Amniotic stem cell (primary cell): ENCODE measurements at regions not wholly inside any gene's neighbourhood (a gene's known extent, or its start where the extent isn't known, plus 50 kb on each side); places are given as distances from the start of the nearest gene placed in this dataset.
"Not testable (repeated sequence)": the region's sequence is repeated elsewhere in the genome, so short reads cannot be mapped to it uniquely, and the experiment has no call there.

Source experiments
- DNase-seq: peaks from one replicate; lab custom pipeline; 2025; lab: John Stamatoyannopoulos, UW

DNA sequence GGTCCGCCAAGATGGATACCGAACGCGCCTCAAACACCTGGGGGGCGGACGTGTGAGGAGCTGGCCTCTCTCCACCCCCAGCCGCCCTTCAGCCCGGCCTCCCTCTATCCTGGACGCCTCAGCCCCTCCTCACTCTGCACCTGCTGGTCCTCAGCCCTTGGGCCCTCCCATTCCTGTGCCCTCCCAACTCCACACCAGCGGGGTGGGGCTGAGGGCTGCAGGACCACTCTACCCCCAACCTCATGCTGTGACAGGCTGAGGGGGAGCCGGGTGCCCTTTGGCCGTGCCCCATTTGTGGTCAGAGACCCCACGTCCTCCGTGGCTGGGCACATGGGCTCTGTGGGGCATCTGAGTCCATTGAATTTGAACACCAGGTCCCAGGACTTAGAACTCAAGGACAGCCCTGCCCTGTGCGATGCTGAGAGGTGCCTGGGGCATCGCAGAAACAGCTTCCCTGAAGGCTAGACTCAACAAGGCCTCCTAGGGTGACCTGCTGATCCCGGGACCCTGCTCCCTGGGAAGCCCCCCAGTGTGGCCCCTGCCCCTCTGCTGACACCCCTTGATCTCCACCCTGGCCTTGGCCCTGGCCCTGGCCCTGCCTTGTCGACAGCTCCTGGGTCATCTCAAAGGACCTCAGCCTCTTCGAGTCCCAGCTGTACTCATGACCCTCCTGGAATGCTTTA is 82.0 kb upstream of the SFSWAP start:
- DNase-seq = no peak

DNA sequence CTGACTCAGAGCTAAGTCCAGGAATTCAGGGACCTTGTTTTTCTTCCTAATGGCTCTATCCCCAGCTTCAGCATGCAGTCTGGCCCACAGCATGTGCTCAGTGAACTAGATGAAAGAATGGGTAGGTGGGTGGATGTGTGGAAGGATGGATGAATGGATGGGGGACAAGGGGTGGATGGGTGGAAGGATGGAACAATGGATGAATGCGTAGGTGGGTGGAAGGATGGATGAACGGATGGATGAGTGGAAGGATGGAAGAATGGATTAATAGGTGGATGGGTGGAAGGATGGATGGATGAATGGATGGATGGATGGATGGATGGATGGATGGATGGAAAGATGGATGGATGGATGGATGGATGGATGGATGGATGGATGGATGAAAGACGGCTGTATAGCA is 79.7 kb upstream of the SFSWAP start:
- no peak for DNase-seq

DNA sequence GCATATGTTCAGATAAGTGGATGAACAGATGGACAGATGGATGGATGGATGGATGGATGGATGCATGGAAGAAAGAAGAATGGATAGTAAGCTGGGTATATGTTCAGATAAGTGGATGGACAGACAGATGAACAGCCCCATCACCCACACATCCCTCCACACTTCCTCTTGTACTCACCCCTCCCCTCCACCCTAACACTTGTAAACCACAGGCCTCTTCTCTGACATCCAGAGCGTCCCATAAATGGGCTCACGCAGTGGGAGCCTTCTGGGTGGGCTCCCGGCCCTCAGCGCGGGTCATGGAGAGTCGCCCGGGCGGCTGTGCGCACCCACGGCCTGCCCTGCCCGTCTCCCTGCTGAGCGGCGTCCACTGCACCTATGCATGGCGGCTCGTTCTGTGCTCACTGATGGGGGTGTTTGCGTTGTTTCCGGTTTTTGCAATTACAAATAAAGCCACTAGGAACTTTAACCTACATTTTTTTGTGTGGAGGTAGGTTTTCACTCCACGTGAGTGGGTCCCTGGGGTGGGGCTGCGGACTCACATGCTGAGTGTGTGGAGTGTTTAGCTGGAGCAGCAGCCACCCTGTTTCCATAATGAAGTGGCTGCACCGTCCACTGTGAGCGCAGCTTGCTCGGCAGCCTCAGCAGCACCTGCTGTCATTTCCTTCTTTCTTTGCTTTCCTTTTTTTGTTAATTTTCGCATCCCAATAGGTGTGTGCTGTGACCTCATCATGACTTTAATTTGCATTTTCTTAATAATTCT is 78.8 kb upstream of the SFSWAP start:
- DNase-seq = not testable (repeated sequence)

DNA sequence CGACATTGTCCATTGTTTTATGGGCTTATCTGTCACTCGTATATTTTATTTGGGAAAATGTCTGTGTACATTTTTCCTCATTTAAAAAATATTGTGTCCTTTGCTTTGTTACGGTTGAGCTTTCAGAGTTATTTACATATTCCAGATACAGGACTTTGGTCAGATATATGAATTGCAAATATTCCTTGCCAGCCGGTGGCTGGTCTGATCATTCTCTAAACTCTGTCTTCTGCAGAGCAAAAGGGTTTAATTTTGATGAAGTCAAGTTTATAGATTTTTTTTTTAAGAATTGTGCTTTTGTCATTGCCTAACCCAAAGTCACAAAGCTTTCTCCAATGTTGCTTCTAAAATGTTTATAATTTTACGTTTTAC is 78.3 kb upstream of the SFSWAP start:
- DNase-seq = not testable (repeated sequence)

DNA sequence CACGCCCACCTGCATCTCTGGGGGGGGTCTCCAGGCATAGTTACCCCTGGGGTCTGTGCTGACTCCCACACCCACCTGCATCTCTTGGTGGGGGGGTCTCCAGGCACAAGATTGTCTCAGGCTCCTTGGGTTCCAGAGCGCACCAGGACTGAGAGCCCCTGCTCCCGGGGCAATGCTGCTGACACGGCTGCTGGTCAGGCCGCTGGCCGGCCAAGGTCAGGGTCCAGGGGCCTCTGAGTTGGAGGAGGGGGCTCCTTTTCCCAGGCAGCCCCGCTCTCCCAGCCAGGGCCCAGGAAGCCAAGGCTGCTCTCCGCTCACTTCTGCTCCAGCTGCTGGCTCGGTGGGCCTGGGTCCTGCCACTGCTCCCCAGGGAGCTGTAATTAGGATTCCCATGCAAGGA is 77.3 kb upstream of the SFSWAP start:
- not testable (repeated sequence) for DNase-seq

DNA sequence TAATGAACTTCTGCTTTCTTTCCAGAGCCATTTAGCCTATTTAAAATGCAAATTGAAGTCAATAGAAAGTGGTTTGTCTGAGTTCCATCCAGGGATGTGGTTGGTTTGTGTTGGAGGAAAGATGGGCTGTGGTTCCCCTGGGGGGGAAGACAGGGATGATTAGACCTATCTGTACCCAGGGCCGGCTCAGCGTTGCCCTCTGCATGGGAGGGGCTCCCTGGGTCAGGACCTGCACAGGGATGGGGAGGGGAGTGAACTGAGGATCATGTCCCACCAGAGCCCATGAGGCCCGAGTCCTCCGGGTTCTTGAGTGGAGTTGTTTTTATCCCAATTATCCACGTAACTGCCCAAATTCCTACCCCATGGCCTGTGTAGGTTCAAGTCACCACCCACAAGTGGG is 76.9 kb upstream of the SFSWAP start:
- no peak for DNase-seq

DNA sequence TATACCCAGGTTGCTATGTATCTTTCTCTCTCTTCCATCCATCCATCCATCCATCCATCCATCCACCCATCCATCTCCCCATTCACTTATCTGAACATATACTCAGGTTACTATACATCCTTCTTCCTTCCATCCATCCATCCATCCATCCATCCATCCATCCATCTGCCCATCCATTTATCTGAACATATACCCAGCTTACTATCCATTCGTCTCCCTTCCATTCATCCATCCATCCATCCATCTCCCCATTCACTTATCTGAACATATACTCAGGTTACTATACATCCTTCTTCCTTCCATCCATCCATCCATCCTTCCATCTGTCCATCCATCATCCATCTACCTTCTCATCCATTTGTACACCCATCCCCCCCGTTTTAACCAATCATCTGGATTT is 75.9 kb upstream of the SFSWAP start:
- DNase-seq = not testable (repeated sequence)

DNA sequence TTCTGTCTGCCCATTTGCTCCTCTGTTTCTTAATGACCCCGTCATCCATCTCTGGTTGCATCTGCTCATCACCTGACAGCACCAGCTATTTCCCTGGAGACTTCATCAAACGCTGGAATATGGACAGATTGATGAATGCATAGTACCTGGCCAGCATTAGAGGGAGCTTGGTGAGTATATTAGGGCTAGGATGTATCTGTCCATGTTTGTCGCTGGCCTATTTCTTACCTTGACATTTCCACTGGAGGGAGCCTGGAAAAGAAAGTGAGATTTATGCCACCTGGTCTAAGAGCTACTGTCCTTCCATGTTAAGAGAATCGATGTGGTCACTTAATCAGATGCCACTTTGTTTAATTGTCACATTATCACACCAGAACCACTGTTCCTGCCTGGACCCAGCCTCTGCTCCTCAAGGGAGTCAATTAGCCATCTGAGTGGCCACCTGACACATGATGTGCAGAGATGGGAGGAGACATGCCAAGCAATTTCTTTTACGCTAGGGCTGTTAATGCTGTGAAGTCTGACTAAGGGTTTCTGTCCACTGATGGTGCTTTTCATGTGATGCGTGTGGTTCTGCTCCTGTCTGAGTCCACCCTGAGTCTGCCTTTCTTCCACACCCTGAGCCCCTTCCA is 75.3 kb upstream of the SFSWAP start:
- no peak for DNase-seq

DNA sequence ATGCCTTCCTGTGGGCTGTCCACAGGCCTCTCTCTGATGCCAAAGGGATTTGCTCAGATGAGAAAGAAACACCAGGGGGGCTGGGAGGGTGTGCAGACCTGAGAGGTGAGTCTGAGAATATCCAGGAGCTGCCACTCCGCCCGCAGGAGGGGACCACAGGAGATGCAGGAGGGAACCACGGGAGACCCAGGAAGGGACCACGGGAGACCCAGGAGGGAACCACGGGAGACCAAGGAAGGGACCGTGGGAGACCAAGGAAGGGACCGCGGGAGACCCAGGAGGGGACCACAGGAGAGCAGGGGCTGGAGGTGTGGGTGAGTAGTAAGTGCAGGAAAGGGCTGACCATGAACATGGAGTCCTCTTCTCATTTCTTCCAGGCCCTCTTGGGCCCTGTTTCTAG is 74.6 kb upstream of the SFSWAP start:
- no peak for DNase-seq

DNA sequence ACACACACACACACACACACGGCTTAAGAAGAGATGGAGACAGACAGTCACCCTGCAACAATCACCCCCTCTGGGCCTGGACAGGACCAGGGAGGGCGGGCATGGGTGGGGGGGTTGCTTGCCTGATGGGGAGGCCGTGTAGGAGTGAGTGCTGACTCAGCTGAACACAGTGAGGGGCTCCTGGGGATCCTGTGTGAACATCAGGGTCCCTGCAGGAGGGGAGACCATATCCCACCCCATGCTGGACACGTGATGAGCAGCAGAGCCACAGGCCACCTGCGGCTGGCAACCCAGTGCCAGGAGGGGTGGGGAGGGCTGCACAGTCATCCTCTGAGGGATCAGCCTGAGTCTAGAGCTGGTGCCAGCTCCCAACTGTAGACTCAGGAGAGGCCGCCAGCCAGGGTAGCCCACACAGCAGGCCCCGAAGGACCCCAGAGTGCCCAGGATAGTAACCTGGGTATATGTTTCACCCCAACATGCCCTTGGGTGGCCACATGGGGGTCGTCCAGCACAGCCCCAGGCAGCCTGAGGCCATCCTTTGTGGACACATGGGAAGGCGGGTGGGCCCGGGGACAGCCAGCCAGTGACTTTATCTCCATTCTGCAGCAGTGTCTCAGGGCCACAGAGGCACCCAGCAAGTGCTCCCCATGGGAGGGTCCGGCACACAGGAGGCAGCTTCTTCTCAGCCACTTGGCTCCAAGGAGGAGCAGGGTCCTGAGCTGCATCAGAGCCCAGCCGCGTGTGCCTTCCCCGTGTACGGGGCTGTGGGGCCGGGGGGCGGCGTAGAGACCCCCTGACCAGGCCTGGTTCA is 73.7 kb upstream of the SFSWAP start:
- no peak for DNase-seq

DNA sequence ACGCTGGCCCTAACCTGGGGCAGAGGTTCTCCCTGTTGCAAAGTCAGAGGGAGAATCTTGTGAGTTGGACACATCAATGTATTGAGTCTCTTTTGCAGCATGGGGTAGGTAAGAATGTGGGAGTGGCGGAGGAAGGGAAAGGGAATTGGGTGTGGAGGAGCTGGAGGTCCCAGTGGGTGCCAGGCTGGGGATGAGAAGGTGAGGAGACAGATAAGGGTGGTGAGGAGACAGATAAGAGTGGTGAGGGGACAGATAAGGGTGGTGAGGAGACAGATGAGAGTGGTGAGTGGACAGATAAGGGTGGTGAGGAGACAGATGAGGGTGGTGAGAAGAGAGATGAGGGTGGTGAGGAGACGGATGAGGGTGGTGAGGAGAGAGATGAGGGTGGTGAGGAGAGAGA is 72.9 kb upstream of the SFSWAP start:
- no peak for DNase-seq

DNA sequence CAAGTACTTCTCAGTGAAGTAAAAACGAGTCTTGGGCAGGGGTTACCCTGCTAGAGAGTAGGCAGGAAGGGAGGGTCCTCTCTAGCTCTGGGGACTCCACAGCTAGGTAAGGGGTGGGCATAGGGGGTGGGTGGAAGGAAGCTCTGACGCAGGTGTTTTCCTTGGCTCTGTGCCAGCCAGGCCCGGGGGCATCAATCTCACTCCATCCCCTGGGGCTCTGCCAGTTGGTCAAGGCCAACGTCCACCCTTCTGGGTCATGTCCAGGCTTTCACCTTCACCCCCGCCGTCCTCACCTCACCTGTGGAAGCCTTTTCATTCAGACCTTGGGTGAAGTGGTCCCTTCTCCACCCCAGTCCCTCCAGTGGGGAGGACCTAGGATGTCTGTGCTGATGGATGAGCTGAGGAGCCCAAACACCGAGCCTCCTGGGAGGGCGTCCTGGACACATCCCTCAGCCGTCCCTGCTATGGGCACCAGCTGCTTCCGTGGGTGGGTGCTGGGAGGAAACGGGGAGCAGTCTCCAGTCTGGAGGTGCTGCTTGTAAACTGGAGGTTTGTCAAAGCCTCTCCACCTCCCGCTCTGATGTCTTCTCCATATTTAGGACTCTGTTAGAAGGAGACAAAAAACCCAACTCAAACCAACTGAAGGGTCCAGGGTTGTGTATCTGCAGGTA is 71.5 kb upstream of the SFSWAP start:
- no peak for DNase-seq

DNA sequence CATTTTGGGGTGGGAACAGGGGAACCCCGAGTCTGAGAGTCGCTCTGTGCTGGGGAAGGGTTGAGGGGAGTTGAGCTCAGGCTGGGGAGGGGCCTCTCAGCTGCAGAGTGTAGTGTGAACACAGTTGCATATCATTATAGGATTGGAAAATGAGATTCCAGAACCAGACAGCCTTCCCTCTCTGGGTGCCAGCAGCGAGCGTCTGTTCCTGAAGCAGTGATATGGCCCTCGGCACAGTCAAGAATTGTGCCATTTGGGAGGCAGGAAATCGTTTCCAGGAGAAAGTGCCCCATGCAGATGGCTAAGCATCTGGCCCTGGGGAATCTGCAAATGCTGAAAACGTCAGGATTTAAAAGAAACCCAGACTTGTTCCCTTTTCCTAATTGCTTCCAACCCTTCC is 70.4 kb upstream of the SFSWAP start:
- DNase-seq = no peak

DNA sequence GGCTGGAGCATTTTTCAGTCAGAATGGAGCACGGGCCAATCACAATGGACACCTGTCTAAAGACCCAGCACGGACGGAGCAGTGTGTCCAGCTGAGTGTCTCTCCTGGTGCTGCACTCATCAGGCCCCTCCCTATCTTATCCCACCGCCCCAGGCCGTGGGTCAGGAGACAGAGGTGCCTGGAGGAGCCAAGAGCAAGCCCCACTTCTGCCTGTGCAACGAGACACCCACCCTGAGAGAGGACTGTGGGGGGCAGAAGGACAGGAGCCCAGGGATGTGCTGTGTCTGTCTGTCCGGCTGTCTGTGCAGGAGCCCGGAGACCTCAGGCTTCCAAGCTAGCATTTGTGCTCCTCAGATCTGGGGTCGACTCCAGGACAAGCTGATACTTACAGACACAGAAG is 69.6 kb upstream of the SFSWAP start:
- DNase-seq = no peak

DNA sequence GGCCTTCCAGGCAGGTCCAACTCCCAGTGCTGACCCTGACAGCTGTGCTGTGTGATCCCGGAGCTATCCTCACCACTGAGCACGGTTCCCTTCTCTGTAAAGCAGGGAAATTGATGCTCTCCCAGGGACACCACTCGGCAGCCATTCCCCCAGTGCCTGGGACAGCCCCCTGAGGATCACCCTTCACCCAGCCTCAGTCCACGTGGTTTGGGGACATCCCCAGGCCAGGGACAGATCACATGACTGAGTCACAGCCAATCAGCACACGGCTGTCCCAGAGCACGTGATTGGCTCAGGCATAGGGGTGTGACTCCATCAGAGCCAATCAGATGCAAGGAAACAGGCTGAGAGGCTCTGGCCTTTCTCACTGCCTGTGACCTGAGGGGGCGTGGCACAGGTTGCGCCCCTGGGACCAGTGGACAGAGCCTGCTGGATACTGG is 68.8 kb upstream of the SFSWAP start:
- DNase-seq = no peak

DNA sequence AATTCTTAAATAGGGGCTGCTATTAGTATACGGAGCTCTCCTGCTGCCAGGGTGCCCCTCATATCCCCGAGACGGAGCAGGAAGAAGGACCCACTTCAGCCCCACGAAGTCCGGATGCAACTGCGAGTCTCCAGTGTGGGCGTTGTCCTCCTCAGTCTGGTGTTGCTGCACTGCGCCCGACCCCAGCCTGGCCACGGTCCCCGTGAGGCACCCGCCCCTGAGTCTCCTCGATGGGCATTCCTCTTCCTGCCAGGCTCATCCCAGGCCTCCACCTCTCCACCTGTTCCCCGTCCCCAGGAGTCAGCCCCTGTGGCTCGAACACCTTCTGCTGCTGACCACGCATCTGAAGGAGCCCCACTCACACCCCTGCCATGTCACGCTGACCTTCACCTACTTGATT is 68.1 kb upstream of the SFSWAP start:
- DNase-seq = no peak

DNA sequence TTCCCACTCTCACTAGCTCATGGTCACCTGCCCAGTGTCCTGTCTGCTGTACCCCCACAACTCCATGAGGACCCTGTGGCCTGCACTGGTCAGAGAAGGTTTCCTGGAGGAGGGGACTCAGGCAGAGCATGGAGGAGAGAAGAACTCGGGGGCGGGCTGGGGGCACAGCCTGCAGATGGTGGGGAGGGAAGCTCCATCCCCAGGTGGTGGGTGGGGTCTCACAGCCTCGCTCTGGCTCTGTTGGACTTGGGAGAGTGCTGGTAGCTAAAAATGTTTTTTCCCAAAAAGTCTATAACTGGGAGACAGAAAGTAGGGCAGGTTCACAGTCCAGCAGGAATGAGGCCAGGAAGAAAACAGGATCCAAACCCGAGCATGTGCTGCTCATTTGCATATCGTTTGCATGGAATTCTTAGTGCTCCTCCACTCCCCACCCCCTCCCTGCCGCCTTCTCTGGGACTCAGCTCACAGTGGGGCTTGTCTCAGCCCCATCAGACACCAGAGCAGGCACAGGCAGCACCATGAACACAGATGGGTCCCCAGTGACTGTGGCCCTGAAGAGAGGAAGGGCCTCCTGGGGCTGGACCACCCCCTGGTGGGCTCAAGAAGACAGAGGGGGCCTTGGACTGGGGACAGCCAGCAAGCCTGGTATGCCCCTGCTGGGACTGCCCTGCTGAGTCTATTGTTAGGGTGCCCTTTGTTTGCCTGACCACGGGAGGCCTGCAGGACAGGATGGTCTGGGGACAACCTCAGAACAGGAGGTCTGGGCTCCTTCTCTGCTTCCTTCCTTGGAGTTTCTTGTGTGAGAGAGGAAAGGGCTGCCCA is 67.0 kb upstream of the SFSWAP start:
- no peak for DNase-seq

DNA sequence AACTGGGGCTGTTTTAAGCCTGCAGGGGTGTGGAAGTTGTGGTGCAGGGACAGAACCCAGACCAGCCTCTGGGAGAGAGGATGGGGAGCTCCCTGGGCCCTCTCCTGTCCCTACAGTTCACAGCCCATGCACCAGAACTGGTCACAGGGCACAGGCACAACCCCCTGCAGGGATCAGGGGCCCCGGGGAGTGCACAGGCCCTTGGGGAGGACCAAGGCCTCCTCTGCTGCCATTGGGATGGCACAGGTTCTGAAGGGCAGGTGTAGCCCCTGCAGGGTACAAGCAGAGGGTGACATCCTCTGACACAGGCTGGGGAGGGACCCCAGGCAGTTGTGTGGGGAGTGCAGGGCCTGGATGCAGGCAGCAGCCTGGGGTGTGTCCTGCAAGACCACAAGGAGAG is 66.4 kb upstream of the SFSWAP start:
- no peak for DNase-seq

DNA sequence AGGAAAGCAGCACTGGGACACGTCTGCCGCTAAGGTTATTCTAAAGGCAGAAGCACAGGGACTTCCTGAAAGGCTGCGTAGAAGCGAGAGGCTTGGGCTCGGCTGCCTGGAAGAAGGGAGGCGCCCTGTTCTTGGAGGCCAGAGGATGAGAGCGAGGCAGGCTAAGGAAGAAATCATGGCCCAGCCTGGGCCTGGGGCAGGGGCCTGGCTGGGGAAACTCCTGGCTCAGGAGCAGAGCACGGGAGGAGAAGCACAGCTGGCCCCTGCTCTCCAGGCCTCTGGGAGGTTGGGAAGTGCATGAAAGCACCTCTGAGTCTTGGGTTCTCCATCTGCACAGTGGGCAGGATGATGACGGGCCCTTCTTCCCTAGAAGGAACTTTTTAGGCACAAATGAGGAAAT is 66.0 kb upstream of the SFSWAP start:
- not testable (repeated sequence) for DNase-seq

DNA sequence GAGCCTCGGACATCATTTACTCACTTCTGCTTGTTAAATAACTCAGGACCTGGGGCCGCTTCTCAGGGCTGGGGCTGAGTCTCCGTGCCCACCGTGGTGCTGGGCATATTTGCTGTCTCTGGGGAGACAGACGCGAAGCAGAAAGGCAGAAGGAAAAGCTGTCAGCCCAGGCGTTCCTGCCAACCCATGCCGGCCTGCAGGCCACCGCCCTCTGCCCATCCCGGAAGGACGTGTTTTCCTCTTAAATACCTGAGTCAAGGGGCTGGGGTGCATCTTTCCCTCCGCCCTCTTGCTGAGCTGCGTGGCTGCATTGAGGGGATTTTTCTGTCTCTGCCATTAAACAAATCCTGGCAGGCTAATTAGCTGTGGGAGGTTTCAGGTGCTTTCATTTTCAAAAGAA is 65.3 kb upstream of the SFSWAP start:
- DNase-seq = not testable (repeated sequence)

DNA sequence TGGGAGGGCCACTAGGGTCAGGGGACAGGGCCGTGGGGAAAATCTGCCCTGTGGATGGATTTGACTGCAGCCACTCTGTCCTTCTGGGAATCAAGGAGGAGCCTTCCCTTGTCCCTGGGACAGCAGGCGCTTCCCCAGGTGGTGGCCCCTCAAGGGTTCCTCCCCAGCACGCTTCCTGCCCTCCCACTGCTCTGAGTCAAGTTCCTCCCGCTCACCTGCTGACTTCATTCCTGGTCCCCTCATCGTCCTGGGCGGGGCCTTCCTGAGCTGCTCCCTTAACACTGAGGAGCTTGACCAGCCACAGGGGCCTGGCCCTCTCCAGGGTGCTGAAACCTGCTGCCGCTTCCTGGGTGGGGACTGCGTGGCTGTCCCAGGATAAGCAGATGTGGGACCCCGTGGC is 64.4 kb upstream of the SFSWAP start:
- not testable (repeated sequence) for DNase-seq
